ENCODE measurements at regions not wholly inside any gene's neighbourhood (a gene's known extent, or its start where the extent isn't known, plus 50 kb on each side); places are given as distances from the start of the nearest gene placed in this dataset.
"Not testable (repeated sequence)": the region's sequence is repeated elsewhere in the genome, so short reads cannot be mapped to it uniquely, and the experiment has no call there.

DNA sequence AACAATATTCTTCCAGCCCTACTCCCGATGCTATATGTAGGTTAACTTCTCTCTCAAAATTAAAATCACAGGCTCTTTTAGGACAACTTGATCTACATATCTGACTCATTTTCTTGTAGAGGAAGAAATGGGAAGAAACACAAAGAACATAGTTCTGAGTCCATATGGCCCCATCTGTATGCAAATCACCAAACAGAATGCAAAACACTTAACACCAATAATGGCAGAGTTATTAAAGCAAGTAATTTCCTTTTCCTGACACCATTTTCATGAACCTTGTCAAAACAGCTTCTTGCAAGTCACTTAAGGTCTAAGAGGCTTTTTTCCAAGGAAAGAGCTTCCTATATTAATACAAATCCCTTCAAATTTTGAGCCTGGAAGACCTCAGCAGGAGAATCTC lies 300.4 kb upstream of the CLEC14A start:
- H3K36me3 Mint-ChIP-seq (ENCODE audit: low read depth), result no peaks in the 10 kb centered on the region
- H3K27me3 Mint-ChIP-seq (ENCODE audit: low read depth), result no peaks in the 10 kb centered on the region
- no peaks in the 10 kb centered on the region for H3K4me1 Mint-ChIP-seq (ENCODE audit: low read depth)
- no peak overlapping the region for H3K27ac Mint-ChIP-seq
- no peak for DNase-seq (ENCODE audit: low spot score)
- intact Hi-C loops (cut with micrococcal nuclease), result no loop called here
- H3K9me3 Mint-ChIP-seq, result peaks cover 15% of the 10 kb centered on the region
- no peak overlapping the region for H3K4me3 Mint-ChIP-seq (ENCODE audit: low read depth)

DNA sequence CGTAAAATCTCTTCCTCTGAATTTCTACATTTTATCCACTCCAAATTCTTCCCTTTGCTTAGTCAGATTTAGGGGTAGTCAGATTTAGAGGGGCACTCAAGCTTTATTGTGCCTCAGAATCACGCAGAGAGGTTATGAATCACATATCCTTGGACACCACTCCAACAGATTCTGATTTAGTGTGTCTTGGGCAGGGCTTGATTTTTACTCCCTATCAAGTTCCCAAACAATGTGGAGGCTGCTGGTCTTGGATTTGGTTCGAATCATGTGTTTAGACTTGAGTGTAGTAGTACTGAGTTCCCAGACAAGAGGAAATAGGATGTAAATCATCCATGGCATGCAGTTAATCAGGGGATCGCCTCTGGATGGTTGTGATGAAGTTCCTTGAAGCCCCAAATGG lies 298.1 kb upstream of the CLEC14A start:
- no peaks in the 10 kb centered on the region for H3K27me3 Mint-ChIP-seq (ENCODE audit: low read depth)
- peaks cover 7% of the 10 kb centered on the region for H3K9me3 Mint-ChIP-seq
- no peak overlapping the region for H3K27ac Mint-ChIP-seq
- DNase-seq (ENCODE audit: low spot score), result no peak
- H3K4me1 Mint-ChIP-seq (ENCODE audit: low read depth), result no peaks in the 10 kb centered on the region
- no peak overlapping the region for H3K4me3 Mint-ChIP-seq (ENCODE audit: low read depth)
- intact Hi-C loops (cut with micrococcal nuclease), result no loop called here
- H3K36me3 Mint-ChIP-seq (ENCODE audit: low read depth), result no peaks in the 10 kb centered on the region

DNA sequence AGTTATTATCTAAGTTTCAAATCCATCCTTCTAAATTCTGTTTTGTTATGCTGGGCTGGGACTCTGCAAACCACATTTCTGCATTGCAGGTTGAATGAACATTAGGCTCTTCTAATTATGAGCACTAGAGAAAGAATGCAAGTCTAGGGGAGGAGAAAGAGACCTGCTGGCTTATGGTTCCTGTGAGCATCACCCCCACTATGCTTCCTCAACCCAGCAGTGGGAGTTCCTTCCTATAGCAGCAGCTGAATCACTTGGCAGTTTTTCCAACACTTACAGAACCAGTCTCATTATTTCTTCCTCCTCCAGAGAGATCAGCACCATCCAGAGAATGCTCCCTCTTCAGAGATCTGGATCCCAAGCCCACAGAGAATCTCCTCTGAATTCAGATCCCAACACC lies 297.7 kb upstream of the CLEC14A start:
- Mint-ChIP-seq H3K27me3 (ENCODE audit: low read depth) (no peaks in the 10 kb centered on the region), H3K4me3 (ENCODE audit: low read depth) (no peak overlapping the region), H3K36me3 (ENCODE audit: low read depth) (no peaks in the 10 kb centered on the region), H3K4me1 (ENCODE audit: low read depth) (no peaks in the 10 kb centered on the region), H3K9me3 (peaks cover 3% of the 10 kb centered on the region), H3K27ac (no peak overlapping the region)
- DNase-seq (ENCODE audit: low spot score), result no peak
- intact Hi-C loops (cut with micrococcal nuclease), result no loop called here

DNA sequence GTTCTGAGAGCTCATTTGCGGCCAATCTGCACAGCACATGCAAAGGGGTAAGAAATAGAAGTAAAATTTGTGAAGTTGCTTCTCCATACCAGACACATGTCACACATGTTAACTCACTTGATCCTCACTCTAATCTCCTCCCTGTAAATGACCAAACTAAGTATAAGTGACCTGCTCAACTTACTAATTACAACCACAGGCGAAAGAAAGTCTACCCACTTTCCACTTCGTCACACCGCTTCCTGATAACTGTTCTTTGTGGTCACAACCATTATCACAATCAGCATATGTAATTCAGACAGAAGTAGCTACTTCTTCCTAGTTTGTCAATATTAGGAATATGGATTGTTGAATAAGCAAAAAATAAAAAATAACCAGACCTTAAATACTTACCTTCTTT lies 293.7 kb upstream of the CLEC14A start:
- H3K4me3 Mint-ChIP-seq (ENCODE audit: low read depth), result no peak overlapping the region
- no peak overlapping the region for H3K27ac Mint-ChIP-seq
- no peaks in the 10 kb centered on the region for H3K4me1 Mint-ChIP-seq (ENCODE audit: low read depth)
- intact Hi-C loops (cut with micrococcal nuclease), result no loop called here
- H3K9me3 Mint-ChIP-seq, result no peaks in the 10 kb centered on the region
- no peaks in the 10 kb centered on the region for H3K36me3 Mint-ChIP-seq (ENCODE audit: low read depth)
- H3K27me3 Mint-ChIP-seq (ENCODE audit: low read depth), result no peaks in the 10 kb centered on the region
- no peak for DNase-seq (ENCODE audit: low spot score)

DNA sequence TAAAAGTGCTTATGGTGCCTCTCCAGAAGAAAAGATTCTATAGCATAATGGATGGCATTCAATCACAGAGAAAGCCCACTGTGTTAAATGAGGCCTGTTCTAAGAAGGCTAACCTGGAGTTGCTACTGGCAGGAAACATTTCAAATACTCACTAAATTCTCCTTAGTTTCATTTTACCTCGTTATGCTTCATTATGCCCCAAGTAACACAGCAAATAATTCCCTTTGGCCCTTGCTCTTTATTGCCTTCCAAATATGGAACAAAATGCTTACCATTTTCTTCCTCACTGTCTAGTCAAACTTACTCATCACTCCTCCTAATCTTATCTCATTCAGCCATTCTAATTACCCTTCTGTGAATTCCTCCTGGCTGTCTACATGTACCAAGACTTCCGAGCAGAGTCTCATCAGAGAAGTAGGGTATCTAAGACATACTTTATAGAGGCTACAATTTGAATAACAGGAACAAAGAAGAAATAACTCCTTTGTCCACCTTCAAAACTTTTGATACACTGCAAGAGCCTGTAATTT lies 292.1 kb upstream of the CLEC14A start:
- intact Hi-C loops (cut with micrococcal nuclease), result no loop called here
- H3K4me1 Mint-ChIP-seq (ENCODE audit: low read depth), result no peaks in the 10 kb centered on the region
- H3K4me3 Mint-ChIP-seq (ENCODE audit: low read depth), result no peak overlapping the region
- no peaks in the 10 kb centered on the region for H3K27me3 Mint-ChIP-seq (ENCODE audit: low read depth)
- H3K27ac Mint-ChIP-seq, result no peak overlapping the region
- H3K9me3 Mint-ChIP-seq, result no peaks in the 10 kb centered on the region
- no peaks in the 10 kb centered on the region for H3K36me3 Mint-ChIP-seq (ENCODE audit: low read depth)
- no peak for DNase-seq (ENCODE audit: low spot score)

DNA sequence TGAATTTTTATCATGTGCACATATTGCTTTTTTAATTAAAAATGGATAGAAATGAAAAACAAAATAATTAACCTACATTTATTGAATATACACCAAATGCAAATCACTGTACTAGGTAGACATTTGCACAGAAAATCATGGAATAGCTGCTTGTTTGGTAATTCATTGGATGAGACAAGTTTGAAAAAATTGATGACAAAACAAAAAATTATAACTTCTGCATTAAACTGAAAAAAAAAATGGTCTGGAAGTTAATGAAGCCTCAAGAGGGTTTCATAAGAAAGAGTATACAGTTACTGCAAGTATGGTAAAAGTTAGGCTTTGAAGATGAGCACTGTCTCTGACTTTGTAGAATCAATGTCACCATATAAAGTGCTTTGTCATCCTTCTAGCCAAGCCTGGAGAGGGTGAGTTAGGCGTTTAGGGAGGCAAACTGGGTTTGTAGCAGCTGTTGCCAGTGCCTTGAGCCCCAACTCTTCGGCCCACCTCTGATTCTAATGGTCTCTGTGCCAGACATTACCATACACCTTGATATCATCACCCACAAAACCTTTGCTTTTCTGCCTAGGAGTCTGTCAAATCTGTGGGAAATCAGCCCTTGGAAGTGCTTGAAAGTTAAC lies 291.1 kb upstream of the CLEC14A start:
- H3K4me1 Mint-ChIP-seq (ENCODE audit: low read depth), result no peaks in the 10 kb centered on the region
- no peak for DNase-seq (ENCODE audit: low spot score)
- no peaks in the 10 kb centered on the region for H3K27me3 Mint-ChIP-seq (ENCODE audit: low read depth)
- no peak overlapping the region for H3K27ac Mint-ChIP-seq
- intact Hi-C loops (cut with micrococcal nuclease), result no loop called here
- H3K4me3 Mint-ChIP-seq (ENCODE audit: low read depth), result no peak overlapping the region
- no peaks in the 10 kb centered on the region for H3K36me3 Mint-ChIP-seq (ENCODE audit: low read depth)
- H3K9me3 Mint-ChIP-seq, result no peaks in the 10 kb centered on the region

DNA sequence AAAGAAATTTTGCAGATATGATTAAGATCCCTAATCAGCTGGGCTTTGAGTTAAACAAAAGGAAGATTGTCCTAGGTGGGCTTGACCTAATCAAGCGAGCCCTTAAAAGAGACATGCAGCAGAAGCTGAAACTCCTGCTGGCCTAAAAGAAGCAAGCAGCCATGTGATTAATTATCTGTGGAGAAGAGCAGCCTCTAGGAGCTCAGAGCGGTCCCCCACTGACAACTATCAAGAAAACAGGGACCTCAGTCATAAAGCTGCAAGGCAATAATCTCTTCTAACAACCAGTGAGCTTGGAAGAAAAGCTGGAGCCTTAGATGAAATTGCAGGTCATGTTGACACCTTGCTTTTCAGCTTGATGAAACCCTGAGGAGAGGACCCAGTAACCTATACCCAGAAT lies 288.9 kb upstream of the CLEC14A start:
- Mint-ChIP-seq H3K27ac (no peak overlapping the region), H3K27me3 (ENCODE audit: low read depth) (no peaks in the 10 kb centered on the region), H3K4me1 (ENCODE audit: low read depth) (no peaks in the 10 kb centered on the region), H3K36me3 (ENCODE audit: low read depth) (no peaks in the 10 kb centered on the region), H3K4me3 (ENCODE audit: low read depth) (no peak overlapping the region), H3K9me3 (no peaks in the 10 kb centered on the region)
- DNase-seq (ENCODE audit: low spot score), result no peak
- intact Hi-C loops (cut with micrococcal nuclease), result no loop called here

DNA sequence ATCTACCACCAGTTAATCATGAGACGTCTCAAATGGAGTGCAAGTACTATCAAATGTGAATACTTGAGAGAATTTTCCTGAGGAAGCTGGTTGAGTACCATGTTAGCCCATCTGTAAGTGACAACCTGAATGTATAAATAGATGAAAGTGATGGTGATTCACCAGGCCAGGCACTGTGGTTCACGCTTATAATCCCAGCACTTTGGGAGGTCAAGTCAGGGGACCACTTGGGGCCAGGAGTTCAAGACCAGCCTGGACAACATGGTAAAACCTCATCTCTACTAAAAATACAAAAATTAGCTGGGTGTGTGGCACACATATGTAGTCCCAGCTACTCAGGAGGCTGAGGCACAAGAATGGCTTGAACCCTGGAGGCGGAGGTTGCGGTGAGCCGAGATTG lies 288.0 kb upstream of the CLEC14A start:
- H3K9me3 Mint-ChIP-seq; H3K27me3 Mint-ChIP-seq (ENCODE audit: low read depth); H3K4me1 Mint-ChIP-seq (ENCODE audit: low read depth); DNase-seq (ENCODE audit: low spot score); H3K4me3 Mint-ChIP-seq (ENCODE audit: low read depth); intact Hi-C loops (cut with micrococcal nuclease); H3K27ac Mint-ChIP-seq; H3K36me3 Mint-ChIP-seq (ENCODE audit: low read depth): not testable (repeated sequence)

DNA sequence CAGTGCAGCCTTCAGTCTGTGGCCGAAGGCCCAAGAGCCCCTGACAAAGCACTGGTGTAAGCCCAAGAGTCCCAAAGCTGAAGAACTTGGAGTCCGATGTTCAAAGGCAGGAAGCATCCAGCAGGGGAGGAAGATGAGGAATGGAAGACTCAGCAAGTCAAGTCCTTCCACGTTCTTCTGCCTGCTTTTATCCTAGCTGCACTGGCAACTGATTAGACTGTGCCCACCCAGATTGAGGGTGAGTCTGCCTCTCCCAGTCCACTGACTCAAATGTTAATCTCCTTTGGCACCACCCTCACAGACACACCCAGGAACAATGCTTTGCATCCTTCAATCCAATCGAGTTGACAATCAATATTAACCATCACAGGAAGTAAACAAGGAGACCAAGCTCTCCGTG lies 282.2 kb upstream of the CLEC14A start:
- DNase-seq (ENCODE audit: low spot score); H3K4me3 Mint-ChIP-seq (ENCODE audit: low read depth); intact Hi-C loops (cut with micrococcal nuclease); H3K9me3 Mint-ChIP-seq; H3K36me3 Mint-ChIP-seq (ENCODE audit: low read depth); H3K27ac Mint-ChIP-seq; H3K27me3 Mint-ChIP-seq (ENCODE audit: low read depth); H3K4me1 Mint-ChIP-seq (ENCODE audit: low read depth): not testable (repeated sequence)

DNA sequence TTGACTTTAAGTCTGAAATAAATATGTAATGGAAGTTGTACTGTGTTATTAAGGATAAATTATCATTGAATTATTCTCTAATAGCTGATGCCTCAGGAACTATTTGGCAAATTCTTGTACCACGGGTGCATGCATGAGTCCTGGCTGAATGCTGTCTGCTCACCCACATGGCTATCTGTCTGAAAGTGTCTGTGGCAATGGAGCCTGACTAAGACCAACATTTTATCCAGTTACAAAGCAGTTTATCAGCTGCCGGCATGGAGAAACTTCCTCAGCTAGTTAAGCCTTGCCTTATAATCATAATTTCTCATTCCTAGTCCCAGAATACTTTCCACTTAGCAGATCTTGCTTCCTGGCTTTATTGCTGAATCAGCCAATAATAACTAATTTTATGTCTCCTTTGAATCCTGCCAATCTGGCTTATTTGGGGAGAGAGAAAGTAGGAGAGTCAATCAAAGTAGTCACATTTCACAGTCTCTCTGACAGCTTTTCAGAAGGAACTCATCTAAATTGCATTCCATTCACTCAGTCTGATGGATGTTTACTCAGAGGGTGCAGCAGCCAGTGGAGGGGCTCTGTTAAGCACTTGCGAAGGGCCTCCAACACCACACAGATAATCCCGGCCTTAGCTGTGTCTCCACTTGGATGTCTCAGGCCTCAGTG lies 280.6 kb upstream of the CLEC14A start:
- Mint-ChIP-seq H3K4me3 (ENCODE audit: low read depth) (no peak overlapping the region), H3K27me3 (ENCODE audit: low read depth) (no peaks in the 10 kb centered on the region), H3K27ac (no peak overlapping the region), H3K36me3 (ENCODE audit: low read depth) (no peaks in the 10 kb centered on the region), H3K4me1 (ENCODE audit: low read depth) (no peaks in the 10 kb centered on the region), H3K9me3 (no peaks in the 10 kb centered on the region)
- intact Hi-C loops (cut with micrococcal nuclease), result no loop called here
- DNase-seq (ENCODE audit: low spot score), result no peak

DNA sequence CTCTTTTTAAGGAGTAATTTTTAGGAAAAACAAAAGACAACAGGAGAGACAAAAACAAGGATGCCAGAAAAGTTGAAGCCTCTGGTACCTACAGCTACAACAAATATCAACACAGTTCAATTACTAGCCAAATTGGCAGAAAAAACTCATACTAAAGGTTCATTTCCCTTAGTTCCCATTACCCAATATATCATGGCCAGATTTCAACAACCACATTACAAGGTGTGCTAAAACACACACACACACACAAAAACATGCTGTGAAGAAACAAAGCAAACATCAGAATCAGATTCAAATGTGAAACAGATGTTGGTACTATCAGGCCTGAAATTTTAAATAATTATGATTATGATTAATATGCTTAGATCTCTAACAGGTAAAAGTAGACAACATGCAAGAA lies 272.7 kb upstream of the CLEC14A start:
- no peaks in the 10 kb centered on the region for H3K9me3 Mint-ChIP-seq
- no peaks in the 10 kb centered on the region for H3K27me3 Mint-ChIP-seq (ENCODE audit: low read depth)
- no peaks in the 10 kb centered on the region for H3K4me1 Mint-ChIP-seq (ENCODE audit: low read depth)
- DNase-seq (ENCODE audit: low spot score), result no peak
- no peak overlapping the region for H3K27ac Mint-ChIP-seq
- no peak overlapping the region for H3K4me3 Mint-ChIP-seq (ENCODE audit: low read depth)
- H3K36me3 Mint-ChIP-seq (ENCODE audit: low read depth), result no peaks in the 10 kb centered on the region
- intact Hi-C loops (cut with micrococcal nuclease), result no loop called here

DNA sequence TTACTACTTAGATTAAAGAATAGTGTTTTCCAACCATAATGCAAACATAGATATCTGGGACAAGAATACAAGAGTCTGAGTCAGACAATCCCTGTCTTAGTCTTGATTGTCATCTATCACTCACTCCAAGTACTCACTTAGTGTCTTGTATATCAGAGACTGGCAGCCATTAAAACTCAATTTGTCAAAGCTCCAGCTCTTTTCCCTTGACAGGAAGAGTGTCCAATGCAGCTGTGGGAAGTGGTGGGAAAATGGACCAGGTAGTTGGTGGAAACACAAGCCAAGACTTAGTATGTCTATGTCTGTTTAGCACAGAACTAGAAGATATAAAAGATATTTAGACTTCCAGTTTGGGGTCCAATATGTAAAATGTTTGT lies 271.6 kb upstream of the CLEC14A start:
- no peak overlapping the region for H3K27ac Mint-ChIP-seq
- DNase-seq (ENCODE audit: low spot score), result no peak
- H3K27me3 Mint-ChIP-seq (ENCODE audit: low read depth), result no peaks in the 10 kb centered on the region
- no peaks in the 10 kb centered on the region for H3K9me3 Mint-ChIP-seq
- no peaks in the 10 kb centered on the region for H3K4me1 Mint-ChIP-seq (ENCODE audit: low read depth)
- no peak overlapping the region for H3K4me3 Mint-ChIP-seq (ENCODE audit: low read depth)
- H3K36me3 Mint-ChIP-seq (ENCODE audit: low read depth), result no peaks in the 10 kb centered on the region
- intact Hi-C loops (cut with micrococcal nuclease), result no loop called here

DNA sequence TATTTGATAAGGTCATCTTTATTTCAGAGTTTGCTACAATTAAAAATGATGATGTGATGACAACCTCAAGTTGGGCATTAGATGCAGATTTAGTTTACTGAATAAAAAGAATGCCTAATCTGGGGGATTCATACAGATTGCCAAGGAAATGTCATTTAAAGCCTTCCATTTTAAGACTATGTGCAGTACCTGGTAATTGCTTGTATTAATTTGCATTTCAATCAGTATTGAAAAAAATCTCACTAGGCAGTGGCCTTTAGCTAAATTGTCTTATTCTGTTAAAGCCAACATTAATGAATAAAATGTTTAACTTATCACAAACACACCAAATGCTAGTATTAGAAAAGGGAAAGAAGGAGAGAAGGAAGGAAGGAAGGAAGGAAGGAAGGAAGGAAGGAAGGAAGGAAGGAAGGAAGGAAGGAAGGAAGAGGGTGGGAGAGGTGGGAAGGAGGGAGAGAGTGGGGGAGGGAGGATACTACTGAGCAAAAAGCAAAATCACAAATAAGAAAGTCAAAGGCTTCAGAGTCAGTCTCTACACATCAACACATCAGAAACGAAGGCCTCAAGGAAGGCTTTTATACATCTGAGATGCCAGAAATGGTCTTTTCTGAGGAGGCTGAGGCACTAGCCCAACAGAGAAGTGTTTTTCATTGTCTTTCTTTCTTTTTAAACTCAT lies 271.1 kb upstream of the CLEC14A start:
- Mint-ChIP-seq H3K4me1 (ENCODE audit: low read depth) (no peaks in the 10 kb centered on the region), H3K4me3 (ENCODE audit: low read depth) (no peak overlapping the region), H3K9me3 (no peaks in the 10 kb centered on the region), H3K27ac (no peak overlapping the region), H3K27me3 (ENCODE audit: low read depth) (no peaks in the 10 kb centered on the region), H3K36me3 (ENCODE audit: low read depth) (no peaks in the 10 kb centered on the region)
- DNase-seq (ENCODE audit: low spot score), result no peak
- intact Hi-C loops (cut with micrococcal nuclease), result no loop called here

Data from activated T-helper 2 cell treated with anti-CD3 and anti-CD28 coated beads, Interferon-gamma antibody, Interleukin-2, Interleukin-4, amounts not matched to agents 10 μg/mL and 5 μg/mL and 100 μg/mL, durations not matched to agents 14 hours and 24 hours and 36 hours (primary cell).